GM21619 (cell line): ENCODE measurements at regions not wholly inside any gene's neighbourhood (a gene's known extent, or its start where the extent isn't known, plus 50 kb on each side); places are given as distances from the start of the nearest gene placed in this dataset.

Source experiments
- ATAC-seq: cut with Tn5 transposase; IDR thresholded peaks from one replicate; pipeline ENCODE4 v1.9.1; 2021; ENCODE audit not compliant: unreplicated experiment

GRCh38 chr3:109897734-109898133, 560.4 kb upstream of the DPPA4 start:
- ATAC-seq: no peak

GRCh38 chr3:109899925-109900324, 562.6 kb upstream of the DPPA4 start:
- no peak for ATAC-seq

- no peak for ATAC-seq
Observed at GRCh38 chr3:109900783-109901182, 563.4 kb upstream of the DPPA4 start.

GRCh38 chr3:109902549-109902948, 565.2 kb upstream of the DPPA4 start:
- ATAC-seq: no peak

- no peak for ATAC-seq
Observed at GRCh38 chr3:109903100-109903499, 565.8 kb upstream of the DPPA4 start.

GRCh38 chr3:109910772-109911171, 573.4 kb upstream of the DPPA4 start:
- ATAC-seq: no peak

GRCh38 chr3:109918740-109919139, 581.4 kb upstream of the DPPA4 start:
- no peak for ATAC-seq

- ATAC-seq: no peak
Observed at GRCh38 chr3:109920749-109921148, 583.4 kb upstream of the DPPA4 start.

- no peak for ATAC-seq
Observed at GRCh38 chr3:109921509-109921908, 584.2 kb upstream of the DPPA4 start.

GRCh38 chr3:109922856-109923255, 585.5 kb upstream of the DPPA4 start:
- ATAC-seq: no peak

- no peak for ATAC-seq
Observed at GRCh38 chr3:109923431-109923830, 586.1 kb upstream of the DPPA4 start.

GRCh38 chr3:109924196-109924595, 586.9 kb upstream of the DPPA4 start:
- ATAC-seq: no peak

- ATAC-seq: no peak
Observed at GRCh38 chr3:109926376-109926775, 589.0 kb upstream of the DPPA4 start.

GRCh38 chr3:109927161-109927560, 589.8 kb upstream of the DPPA4 start:
- no peak for ATAC-seq

GRCh38 chr3:109927726-109928125, 590.4 kb upstream of the DPPA4 start:
- ATAC-seq: no peak

- no peak for ATAC-seq
Observed at GRCh38 chr3:109930582-109930981, 593.2 kb upstream of the DPPA4 start.

- ATAC-seq: no peak
Observed at GRCh38 chr3:109933576-109933975, 596.2 kb upstream of the DPPA4 start.

- no peak for ATAC-seq
Observed at GRCh38 chr3:109939817-109940216, 602.5 kb upstream of the DPPA4 start.

- no peak for ATAC-seq
Observed at GRCh38 chr3:109943181-109943580, 605.8 kb upstream of the DPPA4 start.

- no peak for ATAC-seq
Observed at GRCh38 chr3:109944836-109945235, 607.5 kb upstream of the DPPA4 start.

GRCh38 chr3:109952924-109953323, 615.6 kb upstream of the DPPA4 start:
- no peak for ATAC-seq

GRCh38 chr3:109963831-109964230, 626.5 kb upstream of the DPPA4 start:
- ATAC-seq: no peak

- no peak for ATAC-seq
Observed at GRCh38 chr3:109973733-109974132, 636.4 kb upstream of the DPPA4 start.

- no peak for ATAC-seq
Observed at GRCh38 chr3:109977897-109978296, 640.6 kb upstream of the DPPA4 start.
